ENCODE measurements at regions not wholly inside any gene's neighbourhood (a gene's known extent, or its start where the extent isn't known, plus 50 kb on each side); places are given as distances from the start of the nearest gene placed in this dataset.

DNA sequence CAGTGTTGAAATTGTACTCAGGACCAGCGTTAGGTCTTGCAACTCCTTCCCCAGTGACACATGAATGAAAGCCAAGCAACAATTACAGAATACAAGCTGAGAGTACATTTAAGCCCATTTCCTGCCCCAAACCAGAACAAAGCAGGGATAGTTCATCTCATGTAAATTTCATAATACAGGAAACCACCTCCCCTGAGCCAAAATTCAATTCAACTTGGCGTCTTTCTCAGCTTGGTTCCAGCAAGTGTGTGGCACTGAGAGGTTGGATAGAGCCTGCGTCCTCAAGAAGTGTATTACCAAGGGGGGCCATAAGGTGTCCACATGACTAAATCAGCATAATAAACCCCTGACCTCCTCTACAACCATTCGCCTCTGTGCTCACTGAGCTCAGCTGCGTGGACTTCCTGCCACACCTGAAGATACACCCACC, 278.9 kb upstream of the CRY1 start:
- TF ChIP-seq CTCF (IDR thresholded peaks at IDR 0.05; ENCODE audit: insufficient read depth, low read length, poor library complexity, severe bottlenecking) (no peak), EZH2phosphoT487 (conservative IDR thresholded peaks at IDR 0.05; ENCODE audit: low read length) (no peak)

All from SU-DHL-6 (cell line).